PC-9 (cell line): ENCODE measurements at regions not wholly inside any gene's neighbourhood (a gene's known extent, or its start where the extent isn't known, plus 50 kb on each side); places are given as distances from the start of the nearest gene placed in this dataset.

Experiments used
- CTCF ChIP-seq: fragments of 200-600 bp; sonication (generic); conservative IDR thresholded peaks from 2 replicates; pipeline ENCODE4 v1.6.1; 2017; ENCODE audit warnings: mixed run types, antibody characterized with exemption, mild to moderate bottlenecking, moderate library complexity
- EZH2 ChIP-seq: fragments of 200-600 bp; sonication (generic); IDR thresholded peaks from 2 replicates; pipeline ENCODE4 v1.8.0; 2017; ENCODE audit warnings: antibody characterized with exemption, low read depth

DNA sequence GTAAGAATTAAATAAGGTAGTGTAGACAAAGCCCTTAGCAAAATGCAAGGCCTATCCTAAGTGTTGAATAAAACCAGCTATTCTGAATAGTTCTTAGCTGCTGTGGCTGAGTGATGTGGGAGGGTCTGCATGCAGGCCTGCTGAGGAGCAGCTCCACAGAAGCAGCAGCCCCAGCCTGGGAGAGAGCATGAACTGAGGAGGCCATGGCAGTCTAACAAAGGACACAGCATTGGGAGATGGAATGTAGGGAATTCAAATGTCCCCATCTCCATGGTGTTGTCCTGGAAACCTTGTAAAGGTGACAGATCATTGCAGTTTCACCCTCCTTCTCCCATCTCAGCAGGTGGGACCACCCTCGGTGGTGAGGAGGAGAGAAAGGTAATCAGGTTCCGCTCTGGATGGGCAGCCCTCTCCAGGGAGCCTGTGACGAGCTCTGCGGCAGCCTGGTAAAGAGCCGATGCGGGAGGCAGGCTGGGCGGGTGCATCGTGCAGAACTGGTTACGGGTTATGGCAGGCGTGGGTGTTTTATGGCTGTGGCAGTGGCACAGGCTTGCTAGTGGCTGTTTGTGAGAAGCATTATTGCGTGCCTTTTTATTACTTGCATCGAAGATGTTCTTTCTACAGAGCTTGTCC, 199.9 kb upstream of the GLRA1 start:
- TF ChIP-seq EZH2 (no peak), CTCF (no peak)
